HCT116 (cell line): ENCODE measurements at regions not wholly inside any gene's neighbourhood (a gene's known extent, or its start where the extent isn't known, plus 50 kb on each side); places are given as distances from the start of the nearest gene placed in this dataset.

ENCODE experiments used
- ATAC-seq: fragments of 200-7000 bp; cut with Tn5 transposase; 2 replicates; pipeline ENCODE4 v1.9.1; 2020; ENCODE audit warnings: mild to moderate bottlenecking, moderate library complexity
- BruUV-seq: library from RNA; stranded (reverse); fragments of 400-500 nt; replicated peaks from 2 replicates; lab custom pipeline; 2021; lab: Mats Ljungman, UMichigan
- CTCF ChIA-PET: fragments of 300-600 bp; sonication (Branson Sonifier 250); formaldehyde crosslinking; loops from one replicate; lab custom pipeline; 2021; ENCODE audit warnings: antibody characterized with exemption; lab: Charles Lee
- POLR2A ChIA-PET: fragments of 300-600, 350-600 bp; sonication (Branson Sonifier 250); formaldehyde crosslinking; loops from one replicate; lab custom pipeline; 2021; ENCODE audit warnings: antibody characterized with exemption; lab: Charles Lee
- RAD21 ChIA-PET, 2 experiments: fragments of 300-600 bp; sonication (Branson Sonifier 250); formaldehyde crosslinking; loops; one replicate each; lab custom pipeline; 2023; ENCODE audit warnings: low total read pairs in 2 of 2; ENCODE audit not compliant: uncharacterized antibody in 2 of 2, unreplicated experiment in 2 of 2, low non-redundant PET in 1 of 2; lab: Charles Lee
- DNase-seq: peaks from one replicate; pipeline ENCODE4 v3.0.0-alpha.2; 2010; ENCODE audit warnings: low read depth, low spot score
- H2AFZ ChIP-seq: fragments of 200-600 bp; shearing (Covaris generic), sonication (generic); 2 replicates; pipeline ENCODE4 v1.6.1; 2017; ENCODE audit warnings: low read depth, mixed run types, mixed read lengths, antibody characterized with exemption, low read length; ENCODE audit not compliant: poor library complexity, severe bottlenecking
- H3K27ac ChIP-seq: 2 replicates; pipeline ENCODE4 v1.5.1; 2012; ENCODE audit warnings: low read depth, low read length
- H3K27me3 ChIP-seq: fragments of 200-600 bp; sonication (generic); 2 replicates; pipeline ENCODE4 v1.6.1; 2016; ENCODE audit warnings: mixed run types, low read length, mixed read lengths; ENCODE audit not compliant: insufficient read depth
- H3K36me3 ChIP-seq, 2 experiments: fragments of 200-500 bp in 1 of 2; fragments of 200-600 bp in 1 of 2; sonication (Bioruptor generic) in 1 of 2; sonication (generic) in 1 of 2; 2 replicates each; pipeline versions ENCODE4 v1.5.1 to v1.6.1; 2014 to 2016; ENCODE audit warnings: low read length in 2 of 2, inconsistent platforms in 1 of 2, mixed read lengths in 1 of 2, mixed run types in 1 of 2; ENCODE audit not compliant: insufficient read depth in 2 of 2, control insufficient read depth in 1 of 2
- H3K4me1 ChIP-seq, 2 experiments: fragments of 200-600 bp in 1 of 2; sonication (generic) in 1 of 2; 2 replicates each; pipeline versions ENCODE4 v1.5.1 to v1.6.1; 2012 to 2017; ENCODE audit warnings: low read length in 2 of 2, inconsistent platforms in 1 of 2, mild to moderate bottlenecking in 1 of 2, mixed read lengths in 1 of 2, mixed run types in 1 of 2, moderate library complexity in 1 of 2; ENCODE audit not compliant: insufficient read depth in 2 of 2, control insufficient read depth in 1 of 2
- H3K4me2 ChIP-seq: fragments of 200-600 bp; sonication (generic); 2 replicates; pipeline ENCODE4 v1.6.1; 2017; ENCODE audit warnings: mixed run types, low read length, mixed read lengths
- H3K4me3 ChIP-seq, 2 experiments: fragments of 200-600 bp in 1 of 2; sonication (generic) in 1 of 2; replicated peaks in 1 of 2; 2 replicates each; pipeline ENCODE4 v1.5.1; 2011 to 2016; ENCODE audit warnings: low read length in 2 of 2, control low read depth in 1 of 2, low read depth in 1 of 2, mild to moderate bottlenecking in 1 of 2, mixed read lengths in 1 of 2, mixed run types in 1 of 2
- H3K79me2 ChIP-seq: fragments of 200-600 bp; sonication (generic); 2 replicates; pipeline ENCODE4 v1.6.1; 2017; ENCODE audit warnings: mild to moderate bottlenecking, mixed run types, low read length, moderate library complexity, mixed read lengths; ENCODE audit not compliant: insufficient read depth
- H3K9ac ChIP-seq: fragments of 200-600 bp; sonication (generic); 2 replicates; pipeline ENCODE4 v1.6.1; 2016; ENCODE audit warnings: low read length, mixed read lengths
- H3K9me2 ChIP-seq: fragments of 200-600 bp; sonication (generic), shearing (Covaris generic); 2 replicates; pipeline ENCODE4 v1.6.1; 2017; ENCODE audit warnings: mixed run types, mild to moderate bottlenecking, moderate library complexity; ENCODE audit not compliant: insufficient read depth
- H3K9me3 ChIP-seq, 2 experiments: fragments of 200-500 bp in 1 of 2; fragments of 200-600 bp in 1 of 2; sonication (Bioruptor generic) in 1 of 2; sonication (generic) in 1 of 2; 2 replicates each; pipeline ENCODE4 v1.6.1; 2014 to 2017; ENCODE audit warnings: low read length in 2 of 2, mixed read lengths in 2 of 2, inconsistent platforms in 1 of 2, low read depth in 1 of 2, mild to moderate bottlenecking in 1 of 2, mixed run types in 1 of 2, moderate library complexity in 1 of 2; ENCODE audit not compliant: control insufficient read depth in 1 of 2, insufficient read depth in 1 of 2
- H4K20me1 ChIP-seq: fragments of 200-600 bp; sonication (generic), shearing (Covaris generic); 2 replicates; pipeline ENCODE4 v1.6.1; 2017; ENCODE audit warnings: mixed run types, mild to moderate bottlenecking, moderate library complexity; ENCODE audit not compliant: insufficient read depth
- ATF3 ChIP-seq: IDR thresholded peaks from 2 replicates; pipeline ENCODE4 v1.6.1; 2012
- CBX3 ChIP-seq: IDR thresholded peaks from 2 replicates; pipeline ENCODE4 v1.6.1; 2012; ENCODE audit warnings: low read depth
- CEBPB ChIP-seq: IDR thresholded peaks from 2 replicates; pipeline ENCODE4 v1.6.1; 2012; ENCODE audit warnings: low read depth
- EGR1 ChIP-seq: IDR thresholded peaks from 2 replicates; pipeline ENCODE4 v1.6.1; 2012; ENCODE audit warnings: low read depth
- EZH2 ChIP-seq: fragments of 200-600 bp; sonication (generic); IDR thresholded peaks from 2 replicates; pipeline ENCODE4 v1.6.1; 2017; ENCODE audit warnings: antibody characterized with exemption, mixed run types
- EZH2phosphoT487 ChIP-seq: fragments of 200-600 bp; IDR thresholded peaks from 2 replicates; pipeline ENCODE4 v1.6.1; 2018; ENCODE audit warnings: antibody characterized with exemption, borderline replicate concordance
- FOSL1 ChIP-seq: IDR thresholded peaks from 2 replicates; pipeline ENCODE4 v1.6.1; 2012; ENCODE audit warnings: low read depth
- JUND ChIP-seq: IDR thresholded peaks from 2 replicates; pipeline ENCODE4 v1.6.1; 2012
- POLR2A ChIP-seq: IDR thresholded peaks from 2 replicates; pipeline ENCODE4 v1.7.0; 2011; ENCODE audit warnings: borderline replicate concordance; ENCODE audit not compliant: insufficient read depth, insufficient read length; ENCODE audit errors: extremely low read depth
- POLR2AphosphoS5 ChIP-seq: IDR thresholded peaks from 2 replicates; pipeline ENCODE4 v1.6.1; 2011; ENCODE audit warnings: mild to moderate bottlenecking, low read depth, low read length, moderate library complexity
- SP1 ChIP-seq: IDR thresholded peaks from 2 replicates; pipeline ENCODE4 v1.6.1; 2012; ENCODE audit warnings: low read depth
- TCF7L2 ChIP-seq: IDR thresholded peaks from 2 replicates; pipeline ENCODE4 v1.7.0; 2011; ENCODE audit warnings: borderline replicate concordance, inconsistent platforms; ENCODE audit not compliant: insufficient read depth, insufficient read length; ENCODE audit errors: extremely low read depth
- ZFX ChIP-seq: fragments of 450-650 bp; IDR thresholded peaks from 2 replicates; pipeline ENCODE4 v1.6.1; 2017
- ZNF274 ChIP-seq: fragments of 200-500 bp; sonication (Bioruptor generic); IDR thresholded peaks from 2 replicates; pipeline ENCODE4 v1.6.1; 2014; ENCODE audit warnings: mild to moderate bottlenecking, low read depth, low read length, inconsistent platforms
- intact Hi-C: fragments of 100-400 bp; cut with micrococcal nuclease; formaldehyde crosslinking; loops from 2 replicates; pipeline ENCODE4 v1.10.0; 2022
- TF ChIP-seq, protein P1 (sequence below), 3 experiments: fragments of 200-600 bp in 1 of 3; sonication (generic) in 1 of 3; IDR thresholded peaks in 2 of 3; conservative IDR thresholded peaks in 1 of 3; 2 replicates each; pipeline ENCODE4 v1.5.1; 2012 to 2017; ENCODE audit warnings: low read depth in 2 of 3, low read length in 2 of 3, antibody characterized with exemption in 1 of 3, borderline replicate concordance in 1 of 3, control low read depth in 1 of 3, mild to moderate bottlenecking in 1 of 3, mixed read lengths in 1 of 3, mixed run types in 1 of 3, moderate library complexity in 1 of 3; ENCODE audit not compliant: insufficient read depth in 1 of 3

DNA sequence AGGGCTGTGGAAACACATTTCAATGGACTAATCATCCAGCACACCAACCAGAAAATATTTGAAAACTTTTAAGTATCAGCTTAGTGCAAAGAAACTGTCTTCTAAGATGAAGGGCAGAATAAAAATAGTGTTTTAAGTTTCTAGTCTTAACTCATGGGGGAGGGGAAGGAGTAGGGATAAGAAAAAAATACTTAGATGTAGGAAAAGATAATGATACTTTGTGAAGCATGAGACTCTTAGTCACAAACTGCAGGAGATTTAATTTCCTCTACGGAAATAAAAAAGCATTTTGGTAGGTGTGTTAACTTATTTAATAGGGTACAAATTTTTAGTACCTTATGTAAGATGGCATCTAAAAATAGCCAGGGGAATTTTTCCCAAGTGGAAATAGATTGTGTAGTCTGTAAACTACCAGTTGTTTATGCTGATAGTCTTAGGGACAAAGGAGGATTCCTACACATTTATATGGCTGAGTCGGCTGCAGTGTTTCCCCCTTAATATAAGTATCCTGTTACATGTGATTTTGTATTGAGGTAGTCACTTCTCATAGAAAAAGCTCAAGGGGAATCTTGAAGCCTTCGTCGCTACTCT lies 78.2 kb upstream of the GBE1 start:
- DNase-seq: no peak
- Histone ChIP-seq H3K4me1 (no peaks in the 10 kb centered on the region), H3K9ac (no peak overlapping the region), H3K9me2 (no peaks in the 10 kb centered on the region), H3K27me3 (no peaks in the 10 kb centered on the region), H3K9me3 (no peaks in the 10 kb centered on the region), H2AFZ (no peak overlapping the region)
- no TSS peak for BruUV-seq
- CTCF ChIA-PET: no interaction called here
- no peak for ATAC-seq
- POLR2A ChIA-PET: no interaction called here
- TF ChIP-seq TCF7L2 (no peak), JUND (no peak), CEBPB (no peak), ZNF274 (no peak), EGR1 (no peak), EZH2 (no peak), SP1 (no peak), POLR2A (no peak), CBX3 (no peak), POLR2AphosphoS5 (no peak), FOSL1 (no peak), ZFX (no peak), EZH2phosphoT487 (no peak), ATF3 (no peak)
- TF ChIP-seq, protein P1, sequence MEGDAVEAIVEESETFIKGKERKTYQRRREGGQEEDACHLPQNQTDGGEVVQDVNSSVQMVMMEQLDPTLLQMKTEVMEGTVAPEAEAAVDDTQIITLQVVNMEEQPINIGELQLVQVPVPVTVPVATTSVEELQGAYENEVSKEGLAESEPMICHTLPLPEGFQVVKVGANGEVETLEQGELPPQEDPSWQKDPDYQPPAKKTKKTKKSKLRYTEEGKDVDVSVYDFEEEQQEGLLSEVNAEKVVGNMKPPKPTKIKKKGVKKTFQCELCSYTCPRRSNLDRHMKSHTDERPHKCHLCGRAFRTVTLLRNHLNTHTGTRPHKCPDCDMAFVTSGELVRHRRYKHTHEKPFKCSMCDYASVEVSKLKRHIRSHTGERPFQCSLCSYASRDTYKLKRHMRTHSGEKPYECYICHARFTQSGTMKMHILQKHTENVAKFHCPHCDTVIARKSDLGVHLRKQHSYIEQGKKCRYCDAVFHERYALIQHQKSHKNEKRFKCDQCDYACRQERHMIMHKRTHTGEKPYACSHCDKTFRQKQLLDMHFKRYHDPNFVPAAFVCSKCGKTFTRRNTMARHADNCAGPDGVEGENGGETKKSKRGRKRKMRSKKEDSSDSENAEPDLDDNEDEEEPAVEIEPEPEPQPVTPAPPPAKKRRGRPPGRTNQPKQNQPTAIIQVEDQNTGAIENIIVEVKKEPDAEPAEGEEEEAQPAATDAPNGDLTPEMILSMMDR (IDR thresholded peaks at IDR 0.05 in 2 of 3, conservative IDR thresholded peaks at IDR 0.05 in 1 of 3; ENCODE audit: borderline replicate concordance in 1 of 3, insufficient read depth in 1 of 3, low read depth in 2 of 3, low read length in 2 of 3): no peak
- TF ChIP-seq, all 23 proteins: peak for 0
- H3K27ac ChIP-seq: no peak overlapping the region
- H3K79me2 ChIP-seq: no peaks in the 10 kb centered on the region
- intact Hi-C loops: no loop called here
- H3K4me2 ChIP-seq: no peak overlapping the region
- no peak overlapping the region for H3K4me3 ChIP-seq
- RAD21 ChIA-PET: no interaction called here
- H4K20me1 ChIP-seq: no peaks in the 10 kb centered on the region
- H3K36me3 ChIP-seq: no peaks in the 10 kb centered on the region
